Uterus (tissue), 2 donors: ENCODE measurements at regions not wholly inside any gene's neighbourhood (a gene's known extent, or its start where the extent isn't known, plus 50 kb on each side); places are given as distances from the start of the nearest gene placed in this dataset.

Experiments
- CTCF ChIP-seq, 4 experiments: fragments of 200-600 bp in 2 of 4; fragments of 450-650 bp in 2 of 4; sonication (generic) in 2 of 4; IDR thresholded peaks; one replicate each; pipeline ENCODE4 v1.5.1; 2016 to 2019; ENCODE audit warnings: antibody characterized with exemption in 4 of 4, mild to moderate bottlenecking in 2 of 4, moderate library complexity in 1 of 4
- POLR2A ChIP-seq, 2 donors: fragments of 450-650 bp; IDR thresholded peaks; one replicate each; pipeline ENCODE4 v1.6.1; 2016; ENCODE audit warnings: antibody characterized with exemption in 2 of 2, mild to moderate bottlenecking in 1 of 2, moderate library complexity in 1 of 2

DNA sequence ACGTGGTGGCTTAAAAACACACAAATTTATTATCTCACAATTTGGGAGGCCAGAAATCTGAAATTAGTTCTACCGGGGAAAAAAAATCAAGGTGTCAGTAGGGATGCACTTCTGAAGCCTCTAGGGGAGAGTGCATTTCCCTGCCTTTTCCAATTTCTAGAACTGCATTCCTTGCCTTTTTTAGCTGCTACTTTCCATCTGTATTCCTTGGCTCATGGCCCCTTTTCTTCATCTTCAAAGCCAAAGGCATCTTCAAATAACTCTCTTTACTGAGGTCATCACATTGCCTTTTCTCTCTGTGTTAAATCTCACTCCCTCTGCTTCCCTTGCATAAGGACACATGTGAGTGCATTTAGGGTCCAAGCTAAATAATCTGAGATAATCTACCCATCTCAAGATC, 69.5 kb upstream of the NEO1 start:
- no peak for TF ChIP-seq CTCF (IDR thresholded peaks at IDR 0.05)
- TF ChIP-seq POLR2A (IDR thresholded peaks at IDR 0.05), result no peak
